Endothelial cell of umbilical vein (primary cell): ENCODE measurements at regions not wholly inside any gene's neighbourhood (a gene's known extent, or its start where the extent isn't known, plus 50 kb on each side); places are given as distances from the start of the nearest gene placed in this dataset.

Experiments used
- CTCF ChIP-seq, 2 donors: IDR thresholded peaks; 1 replicate in 1 of 2; 2 replicates in 1 of 2; pipeline ENCODE4 v1.5.1; 2011; ENCODE audit warnings: low read length in 2 of 2, mild to moderate bottlenecking in 2 of 2, moderate library complexity in 2 of 2, control low read depth in 1 of 2, inconsistent platforms in 1 of 2, low read depth in 1 of 2; ENCODE audit not compliant: insufficient read depth in 1 of 2; ENCODE audit errors: extremely low read depth in 1 of 2
- EZH2 ChIP-seq: IDR thresholded peaks from 2 replicates; pipeline ENCODE4 v1.6.1; 2012; ENCODE audit warnings: borderline replicate concordance, low read depth, mild to moderate bottlenecking, moderate library complexity, low read length, inconsistent platforms; ENCODE audit not compliant: severe bottlenecking
- FOS ChIP-seq: IDR thresholded peaks from 2 replicates; pipeline ENCODE4 v1.6.1; 2011; ENCODE audit warnings: mild to moderate bottlenecking, low read length, moderate library complexity, borderline replicate concordance; ENCODE audit not compliant: insufficient read depth
- POLR2A ChIP-seq: IDR thresholded peaks from 2 replicates; pipeline ENCODE4 v1.6.1; 2012; ENCODE audit warnings: low read depth, mild to moderate bottlenecking, control low read depth, low read length

- TF ChIP-seq CTCF (IDR thresholded peaks at IDR 0.05; ENCODE audit: extremely low read depth in 1 of 2, insufficient read depth in 1 of 2, low read depth in 1 of 2, low read length in 2 of 2) (no peak), FOS (no peak), EZH2 (no peak), POLR2A (no peak)
These were observed 85.4 kb upstream of the OSBPL8 start for GRCh38 chr12:76644950-76645349.
